NCI-H1694 (cell line): ENCODE measurements at regions not wholly inside any gene's neighbourhood (a gene's known extent, or its start where the extent isn't known, plus 50 kb on each side); places are given as distances from the start of the nearest gene placed in this dataset.

Experiments used
- DNase-seq: peaks from one replicate; lab custom pipeline; 2025; lab: John Stamatoyannopoulos, UW

DNA sequence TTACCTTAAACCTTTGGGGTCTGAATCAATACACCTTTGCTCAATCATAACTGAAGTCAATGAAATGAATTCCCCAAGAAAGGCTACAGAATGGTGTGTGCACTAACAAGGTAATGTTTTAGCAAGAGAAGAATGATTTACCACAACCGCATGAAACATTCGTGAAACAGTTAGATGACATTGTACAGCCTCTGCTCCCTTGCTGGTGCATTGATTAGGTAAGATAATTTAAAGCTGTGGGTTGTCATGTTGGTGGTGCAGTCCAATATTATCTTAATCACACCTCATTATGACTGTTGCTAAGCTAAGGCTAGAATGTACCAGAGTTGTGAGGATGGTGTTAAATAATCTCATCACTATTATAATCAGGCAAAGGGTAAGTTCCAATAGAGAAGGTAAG lies 1673.2 kb upstream of the PRR20A start:
- DNase-seq: no peak

- no peak for DNase-seq
These were observed 1657.0 kb upstream of the PRR20A start for GRCh38 chr13:55483626-55484158.

DNA sequence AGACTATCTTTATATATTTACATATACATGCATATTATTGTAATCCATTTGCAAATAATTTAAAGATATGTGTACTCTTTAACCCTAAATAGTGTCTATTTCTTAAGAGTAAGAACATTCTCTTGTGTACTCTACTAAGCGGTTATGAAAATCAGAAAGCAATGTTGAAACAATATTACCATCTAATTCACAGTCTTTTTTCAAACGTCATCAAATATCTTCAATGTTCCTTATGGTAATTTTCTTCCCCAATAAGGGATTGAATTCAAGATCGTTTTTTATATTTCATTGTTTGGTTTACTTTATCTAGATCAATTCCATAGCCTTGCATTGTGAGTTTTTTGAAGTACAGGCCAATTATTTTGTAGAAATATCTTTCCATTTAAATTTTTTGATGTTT lies 1647.4 kb upstream of the PRR20A start:
- no peak for DNase-seq

GRCh38 chr13:55497486-55497885 lies 1643.2 kb upstream of the PRR20A start:
- no peak for DNase-seq

DNA sequence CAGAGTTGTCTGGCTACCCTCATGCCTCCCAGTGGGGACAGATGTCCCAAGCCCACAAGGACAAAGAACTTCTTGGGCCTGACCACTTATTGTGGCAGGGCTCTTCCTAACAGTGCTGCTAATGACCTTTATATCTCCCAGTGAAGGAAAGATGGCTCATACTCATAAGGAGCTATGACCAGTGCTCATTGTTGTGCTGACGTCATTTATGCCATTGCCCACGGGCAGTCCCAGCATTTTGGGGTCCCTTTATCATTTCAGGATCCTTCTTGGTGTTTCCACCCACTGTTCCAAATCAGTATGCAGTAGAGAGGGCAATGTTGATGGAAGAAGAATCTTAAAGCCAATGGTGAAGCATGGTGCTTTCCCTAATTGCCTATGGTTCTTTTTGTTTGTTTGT lies 1640.0 kb upstream of the PRR20A start:
- DNase-seq: no peak

DNA sequence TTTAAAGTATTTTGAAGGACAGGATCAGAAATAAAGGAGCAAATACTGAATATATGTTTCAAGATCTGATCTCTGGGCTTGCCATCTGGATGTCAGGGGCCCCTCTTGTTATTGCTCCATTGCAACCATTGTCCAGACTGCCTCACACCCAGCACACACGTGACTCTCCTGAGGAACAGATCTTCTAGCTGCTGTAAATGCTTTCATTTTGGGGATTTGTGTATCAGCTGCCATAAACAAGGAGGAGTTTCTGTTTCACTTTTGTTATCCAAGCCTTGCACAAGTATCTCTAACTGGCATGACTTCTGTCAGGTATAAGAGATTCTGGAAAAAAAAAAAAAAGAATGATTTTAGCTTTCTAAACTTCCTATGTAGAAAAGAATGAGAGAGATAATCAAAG lies 1624.1 kb upstream of the PRR20A start:
- no peak for DNase-seq

GRCh38 chr13:55517312-55517711 lies 1623.4 kb upstream of the PRR20A start:
- DNase-seq: no peak

DNA sequence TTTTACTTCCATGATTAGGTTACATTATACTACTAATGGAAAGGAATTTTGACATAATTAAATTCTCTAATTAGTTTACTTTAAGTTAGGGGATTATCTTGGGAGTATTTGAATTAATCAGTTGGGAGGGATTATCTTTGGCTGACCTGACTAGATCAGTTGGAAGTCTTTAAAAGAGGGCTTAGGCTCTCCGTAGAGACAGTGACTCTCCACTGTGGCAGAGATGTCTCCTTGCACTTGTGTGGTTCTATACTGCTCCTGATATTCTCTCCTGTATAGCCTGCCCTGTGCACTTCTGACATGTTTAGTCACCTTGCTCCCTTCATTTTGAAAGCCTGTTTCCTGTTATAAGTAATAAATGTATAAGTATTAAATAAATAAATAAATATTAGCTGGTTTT lies 1612.3 kb upstream of the PRR20A start:
- DNase-seq: no peak

DNA sequence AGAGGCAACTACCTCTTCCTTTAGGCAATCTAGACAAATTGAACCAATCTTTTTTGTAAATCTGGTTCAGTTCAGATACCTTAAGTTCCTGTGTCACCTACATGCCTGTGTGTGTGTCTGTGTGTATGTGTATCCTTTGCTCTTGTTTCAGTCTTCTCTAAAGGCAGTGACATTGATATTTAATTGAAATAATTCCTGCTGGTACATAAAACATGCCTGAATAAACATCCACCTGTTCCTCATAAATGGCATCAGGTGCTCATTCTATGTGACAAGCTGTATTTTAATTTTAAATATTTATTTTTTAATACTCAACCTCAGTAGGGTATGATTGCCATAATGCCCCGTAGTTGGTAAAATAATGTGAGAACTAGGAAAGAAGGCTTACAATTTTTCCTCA lies 1606.4 kb upstream of the PRR20A start:
- DNase-seq: no peak

DNA sequence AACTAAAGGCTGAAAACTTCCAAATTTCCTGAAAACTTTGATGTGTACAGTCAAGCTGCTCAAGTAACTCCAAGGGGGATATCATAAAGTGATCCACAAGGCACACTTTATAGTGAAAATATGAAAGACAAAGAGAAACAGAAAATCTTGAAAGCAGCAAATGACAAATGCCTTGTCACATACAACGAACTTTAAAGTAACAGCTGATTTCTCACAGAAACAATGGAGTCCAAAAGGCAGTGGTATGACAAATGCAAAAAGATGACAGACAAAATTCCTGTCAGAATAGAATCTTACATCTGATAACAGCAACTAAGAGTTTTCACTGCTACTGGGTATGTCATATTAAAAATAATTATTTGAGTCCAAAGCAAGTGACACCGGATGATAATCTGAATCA lies 1602.3 kb upstream of the PRR20A start:
- DNase-seq: no peak

DNA sequence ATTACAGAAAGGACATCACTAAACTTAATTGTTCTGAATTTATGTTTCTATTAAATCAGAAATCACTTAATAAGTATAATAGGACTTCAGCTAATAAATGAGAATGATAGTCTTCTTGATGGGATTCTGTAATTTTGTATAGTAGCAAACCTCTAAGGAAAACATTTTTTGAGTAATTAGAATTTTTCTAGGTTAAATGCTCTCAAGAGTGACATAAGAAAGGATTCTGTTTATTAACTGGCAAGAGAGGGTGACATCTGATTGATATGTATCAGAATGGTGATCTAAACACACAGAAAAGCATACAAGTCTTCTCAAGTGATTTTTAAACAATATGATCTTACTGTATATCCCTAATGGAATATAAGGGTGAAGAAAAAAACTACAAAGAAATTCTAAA lies 1597.7 kb upstream of the PRR20A start:
- DNase-seq: no peak

- DNase-seq: no peak
These were observed 1590.1 kb upstream of the PRR20A start for GRCh38 chr13:55550624-55551023.

DNA sequence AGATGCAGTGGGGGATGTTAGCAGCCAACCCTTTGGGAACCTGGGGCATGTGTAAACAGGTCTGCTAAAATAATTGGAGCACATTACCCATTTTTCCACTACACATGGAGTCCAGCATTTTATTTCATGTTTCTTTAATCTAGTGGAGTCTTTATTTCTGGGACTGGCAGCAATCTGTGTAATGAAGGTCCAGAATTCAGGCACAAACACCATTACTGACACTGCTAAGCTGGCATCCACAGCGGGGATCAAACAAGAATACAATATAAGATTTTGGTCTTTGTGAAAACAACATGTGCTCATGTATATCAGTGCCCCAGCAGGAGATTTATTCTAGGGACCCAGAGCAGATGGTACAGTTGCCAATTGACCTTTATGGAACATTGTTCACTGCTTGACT lies 1587.0 kb upstream of the PRR20A start:
- DNase-seq: peak; percentile 38

GRCh38 chr13:55554741-55555140 lies 1586.0 kb upstream of the PRR20A start:
- DNase-seq: no peak

DNA sequence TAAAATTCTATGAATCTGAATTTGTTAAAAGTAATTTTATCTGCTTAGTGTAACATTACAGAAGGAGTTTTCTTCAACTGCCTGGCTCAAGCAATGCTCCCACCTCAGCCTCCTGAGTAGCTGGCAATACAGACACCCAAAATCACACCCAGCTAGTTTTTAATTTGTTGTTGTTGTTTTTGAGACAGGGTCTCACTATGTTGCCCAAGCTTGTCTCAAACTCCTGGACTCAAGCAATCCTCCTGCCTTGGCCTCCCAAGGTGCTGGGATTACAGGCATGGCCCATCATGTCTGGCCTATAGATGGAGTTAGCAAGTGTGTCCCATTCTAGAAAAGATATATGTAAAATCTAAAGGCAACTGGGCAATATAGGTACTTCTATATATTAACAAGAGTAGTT lies 1580.4 kb upstream of the PRR20A start:
- no peak for DNase-seq

DNA sequence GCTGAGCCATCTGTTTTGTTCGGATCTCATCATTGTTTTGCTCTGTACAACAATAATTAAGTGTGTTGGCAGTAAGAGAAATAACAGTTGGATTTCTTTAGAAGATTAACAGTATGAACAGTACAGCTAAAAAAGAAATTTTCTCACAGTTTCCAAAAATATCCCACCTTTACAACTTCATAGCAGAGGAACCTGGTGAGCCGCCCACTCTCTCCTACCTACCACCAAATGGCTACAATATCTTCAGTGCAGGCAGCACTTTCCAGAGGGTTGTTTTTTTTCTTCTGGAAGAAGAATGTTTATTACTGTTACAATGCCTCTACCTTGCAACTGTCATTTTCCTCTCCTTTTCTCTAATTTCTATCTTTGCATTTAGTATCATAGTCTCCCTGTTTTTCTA lies 1577.5 kb upstream of the PRR20A start:
- no peak for DNase-seq

DNA sequence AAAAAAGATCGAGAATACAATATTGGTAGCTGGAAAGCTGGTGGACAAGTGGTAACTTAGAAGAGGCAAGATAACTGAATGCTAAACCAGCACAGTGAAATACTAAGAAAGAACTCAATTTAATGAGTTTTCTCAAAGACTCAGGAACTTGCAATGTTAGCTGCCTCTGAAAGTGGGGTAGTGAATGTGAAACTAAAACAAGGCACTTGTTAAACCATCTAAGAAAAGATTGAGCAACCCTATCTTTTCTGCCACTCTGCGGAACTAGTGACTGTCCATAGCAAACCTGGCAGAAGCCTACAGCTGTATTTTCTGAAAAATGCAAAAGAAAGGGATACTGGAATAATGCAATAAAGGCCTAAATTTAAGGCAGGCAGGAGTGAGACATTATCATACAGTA lies 1574.4 kb upstream of the PRR20A start:
- no peak for DNase-seq

- no peak for DNase-seq
These were observed 1573.9 kb upstream of the PRR20A start for GRCh38 chr13:55566779-55567178.

DNA sequence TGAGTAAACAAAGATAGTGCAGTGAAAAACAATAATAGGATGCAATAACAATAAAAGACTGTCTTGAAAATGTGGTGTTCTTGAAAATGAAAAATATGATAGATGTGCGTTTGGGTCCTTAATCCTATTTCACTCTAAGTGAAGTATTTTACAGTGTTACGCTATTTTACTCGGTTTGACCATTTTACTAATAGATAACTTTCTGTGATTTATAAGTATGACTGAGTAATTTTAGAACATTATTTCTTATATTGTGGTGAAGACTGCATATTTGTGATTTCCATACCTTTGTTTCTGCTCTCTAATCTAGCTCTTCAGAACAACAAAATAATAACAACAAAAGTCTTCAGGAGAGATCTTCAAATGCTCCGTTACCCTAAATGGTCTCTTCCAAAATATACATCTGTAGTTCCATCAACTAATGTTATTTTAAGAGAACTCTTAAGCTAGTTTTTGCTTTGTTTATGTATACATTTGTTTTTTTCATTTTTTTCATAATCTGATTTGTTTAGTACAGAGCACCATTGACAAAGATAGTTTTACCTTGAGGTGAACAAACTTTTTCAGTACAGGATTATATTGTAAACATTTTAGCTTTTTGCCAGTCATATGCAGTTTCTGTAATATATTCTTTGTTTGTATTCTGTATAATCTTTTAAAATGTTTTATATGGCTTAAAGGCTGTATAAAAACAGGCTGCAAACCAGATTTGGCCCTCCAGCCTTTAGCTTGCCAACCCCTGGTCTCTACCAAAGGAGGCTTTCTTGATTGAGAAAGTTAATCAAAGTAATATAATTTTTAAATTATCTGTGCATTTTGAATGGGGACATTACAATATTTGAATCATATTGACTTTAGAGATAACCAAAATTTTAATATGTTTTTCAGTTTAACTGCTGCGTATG lies 1572.7 kb upstream of the PRR20A start:
- DNase-seq: no peak

- no peak for DNase-seq
These were observed 1571.6 kb upstream of the PRR20A start for GRCh38 chr13:55569082-55569481.

- DNase-seq: no peak
These were observed 1571.2 kb upstream of the PRR20A start for GRCh38 chr13:55569514-55569913.

GRCh38 chr13:55570371-55570770 lies 1570.3 kb upstream of the PRR20A start:
- no peak for DNase-seq

GRCh38 chr13:55571237-55571867 lies 1569.4 kb upstream of the PRR20A start:
- DNase-seq: no peak
